Lower leg skin (tissue), 3 donors: ENCODE measurements at regions not wholly inside any gene's neighbourhood (a gene's known extent, or its start where the extent isn't known, plus 50 kb on each side); places are given as distances from the start of the nearest gene placed in this dataset.

Experiments
- POLR2A ChIP-seq, 2 donors: fragments of 450-650 bp; IDR thresholded peaks; one replicate each; pipeline ENCODE4 v1.6.1; 2016 to 2017; ENCODE audit warnings: antibody characterized with exemption in 2 of 2, mild to moderate bottlenecking in 1 of 2, moderate library complexity in 1 of 2
- TF ChIP-seq, protein P1 (sequence below), 3 donors: fragments of 450-650 bp; IDR thresholded peaks; one replicate each; pipeline ENCODE4 v1.5.1; 2016; ENCODE audit warnings: antibody characterized with exemption in 3 of 3, mild to moderate bottlenecking in 3 of 3, moderate library complexity in 2 of 3

DNA sequence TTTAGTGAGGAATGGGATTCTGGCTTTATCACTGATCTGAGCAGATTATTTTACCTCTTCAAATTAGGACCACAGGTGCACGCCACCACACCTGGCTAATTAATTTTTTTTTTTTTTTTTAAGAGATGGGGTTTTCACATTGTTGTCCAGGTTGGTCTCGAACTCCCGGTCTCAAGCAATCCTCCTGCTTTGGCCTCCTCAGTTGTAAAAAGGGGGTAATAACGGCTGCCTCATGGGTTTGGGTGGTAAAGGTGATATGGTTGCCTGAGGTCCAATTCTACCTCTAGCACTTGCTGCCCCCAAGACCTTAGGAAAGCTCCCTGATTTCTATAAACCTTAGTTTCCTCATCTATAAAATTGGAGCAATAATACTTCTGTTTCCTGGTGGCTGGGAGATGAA is 130.7 kb upstream of the HS3ST2 start:
- TF ChIP-seq, protein P1, sequence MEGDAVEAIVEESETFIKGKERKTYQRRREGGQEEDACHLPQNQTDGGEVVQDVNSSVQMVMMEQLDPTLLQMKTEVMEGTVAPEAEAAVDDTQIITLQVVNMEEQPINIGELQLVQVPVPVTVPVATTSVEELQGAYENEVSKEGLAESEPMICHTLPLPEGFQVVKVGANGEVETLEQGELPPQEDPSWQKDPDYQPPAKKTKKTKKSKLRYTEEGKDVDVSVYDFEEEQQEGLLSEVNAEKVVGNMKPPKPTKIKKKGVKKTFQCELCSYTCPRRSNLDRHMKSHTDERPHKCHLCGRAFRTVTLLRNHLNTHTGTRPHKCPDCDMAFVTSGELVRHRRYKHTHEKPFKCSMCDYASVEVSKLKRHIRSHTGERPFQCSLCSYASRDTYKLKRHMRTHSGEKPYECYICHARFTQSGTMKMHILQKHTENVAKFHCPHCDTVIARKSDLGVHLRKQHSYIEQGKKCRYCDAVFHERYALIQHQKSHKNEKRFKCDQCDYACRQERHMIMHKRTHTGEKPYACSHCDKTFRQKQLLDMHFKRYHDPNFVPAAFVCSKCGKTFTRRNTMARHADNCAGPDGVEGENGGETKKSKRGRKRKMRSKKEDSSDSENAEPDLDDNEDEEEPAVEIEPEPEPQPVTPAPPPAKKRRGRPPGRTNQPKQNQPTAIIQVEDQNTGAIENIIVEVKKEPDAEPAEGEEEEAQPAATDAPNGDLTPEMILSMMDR (IDR thresholded peaks at IDR 0.05), result no peak
- no peak for TF ChIP-seq POLR2A (IDR thresholded peaks at IDR 0.05)
